HG03135 (cell line): ENCODE measurements at regions not wholly inside any gene's neighbourhood (a gene's known extent, or its start where the extent isn't known, plus 50 kb on each side); places are given as distances from the start of the nearest gene placed in this dataset.
"Not testable (repeated sequence)": the region's sequence is repeated elsewhere in the genome, so short reads cannot be mapped to it uniquely, and the experiment has no call there.

Source experiments
- ATAC-seq: cut with Tn5 transposase; IDR thresholded peaks from one replicate; pipeline ENCODE4 v1.9.1; 2021; ENCODE audit warnings: mild to moderate bottlenecking, moderate library complexity; ENCODE audit not compliant: unreplicated experiment

DNA sequence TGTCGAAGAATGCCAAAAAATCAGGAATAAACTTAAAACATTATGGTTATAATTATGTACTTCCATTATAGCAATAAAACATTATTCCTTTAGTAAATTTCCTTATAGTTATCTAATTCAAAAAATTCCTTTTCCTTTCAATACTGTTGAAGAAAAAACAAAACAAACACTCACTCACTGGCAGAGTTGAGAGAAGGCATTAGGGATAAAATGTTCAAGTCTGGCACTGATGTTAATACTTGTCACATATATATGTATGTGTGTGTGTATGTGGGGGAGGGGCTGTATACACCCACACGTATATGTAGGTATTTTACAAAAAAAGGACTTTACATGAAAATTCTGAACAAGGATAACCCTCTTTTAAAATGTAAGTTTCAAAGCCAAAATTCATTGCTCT is 150.2 kb upstream of the MEOX2 start:
- ATAC-seq = no peak

GRCh38 chr7:15836041-15836440 is 149.6 kb upstream of the MEOX2 start:
- ATAC-seq = no peak

- ATAC-seq = no peak
Observed at GRCh38 chr7:15834446-15834845, 148.0 kb upstream of the MEOX2 start.

GRCh38 chr7:15832996-15833395 is 146.5 kb upstream of the MEOX2 start:
- ATAC-seq = no peak

- ATAC-seq = no peak
Observed at GRCh38 chr7:15831606-15832005, 145.1 kb upstream of the MEOX2 start.

GRCh38 chr7:15829691-15830090 is 143.2 kb upstream of the MEOX2 start:
- ATAC-seq = no peak

GRCh38 chr7:15828881-15829280 is 142.4 kb upstream of the MEOX2 start:
- ATAC-seq = no peak

DNA sequence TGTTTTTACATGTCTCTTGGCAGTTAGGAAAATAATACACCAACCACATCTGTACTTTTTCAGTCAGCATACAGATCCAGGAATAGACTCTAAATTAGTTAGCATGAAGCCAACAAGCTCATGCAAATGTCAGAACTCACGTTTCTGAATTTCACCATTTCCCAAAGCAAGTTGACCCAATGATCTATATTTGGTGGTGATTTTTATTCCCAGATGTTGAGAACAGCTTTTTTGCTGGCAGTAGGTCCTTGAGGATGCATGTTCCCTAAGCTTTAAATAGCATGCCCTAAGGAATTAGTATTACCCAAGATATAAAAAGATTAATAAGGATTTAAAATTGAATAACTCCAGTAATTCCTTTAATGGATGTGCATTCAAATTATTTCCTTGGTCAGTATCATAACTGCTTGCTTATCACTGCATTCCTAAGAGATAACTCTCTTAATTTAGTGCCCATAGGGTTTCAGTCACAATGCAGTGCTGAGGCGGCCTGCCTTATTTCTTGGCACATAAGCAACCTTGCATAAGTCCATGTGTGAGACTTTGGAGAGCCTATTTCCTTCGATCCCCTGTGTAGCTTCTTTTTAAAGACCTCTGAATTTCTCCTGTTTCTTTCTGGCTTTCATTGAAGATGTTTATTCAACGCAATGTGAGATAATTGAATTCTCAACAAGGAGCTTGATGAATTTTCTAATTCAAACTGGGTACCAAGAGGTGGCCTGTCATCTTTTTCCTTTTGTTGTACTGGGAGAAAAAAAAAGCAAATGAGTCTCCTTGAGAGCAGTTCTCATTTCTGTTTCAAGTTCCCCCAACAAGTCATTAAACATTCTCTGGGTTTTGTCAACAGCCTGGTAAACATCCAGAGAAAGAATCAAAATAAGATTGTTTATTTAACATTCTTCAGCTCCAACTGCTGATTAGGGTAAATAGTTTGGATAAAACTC is 135.3 kb upstream of the MEOX2 start:
- no peak for ATAC-seq

GRCh38 chr7:15820319-15820718 is 133.8 kb upstream of the MEOX2 start:
- ATAC-seq = no peak

DNA sequence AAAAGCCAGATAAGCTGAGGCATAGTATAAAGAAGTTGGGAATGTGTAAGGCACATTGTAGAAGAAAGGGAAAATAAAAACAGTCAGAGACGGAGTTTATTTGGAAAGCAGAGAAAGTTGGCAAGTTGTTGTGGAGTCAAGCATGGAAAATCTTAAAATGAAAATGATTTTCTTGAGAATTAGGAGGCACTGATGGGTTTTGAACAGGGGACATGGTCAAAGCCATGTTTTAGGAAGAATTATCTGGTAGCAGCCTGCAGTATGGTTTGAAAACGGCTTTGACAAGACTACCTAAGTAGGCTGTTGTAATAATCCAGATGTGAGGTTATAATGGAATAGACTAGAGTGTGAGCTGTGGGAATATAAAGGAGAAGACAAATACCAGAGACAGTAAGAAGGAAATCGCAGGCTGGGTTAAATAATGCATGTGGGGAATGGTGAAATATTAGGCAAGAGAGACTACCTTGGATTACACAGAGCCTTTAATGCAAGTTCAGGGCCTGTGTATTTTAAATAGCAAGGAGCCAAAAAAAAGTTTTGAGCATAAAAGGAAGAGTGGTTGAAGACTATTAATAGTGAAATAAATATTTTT is 130.4 kb upstream of the MEOX2 start:
- ATAC-seq = no peak

- peak; percentile 75 for ATAC-seq
Observed at GRCh38 chr7:15813448-15813847, 127.0 kb upstream of the MEOX2 start.

DNA sequence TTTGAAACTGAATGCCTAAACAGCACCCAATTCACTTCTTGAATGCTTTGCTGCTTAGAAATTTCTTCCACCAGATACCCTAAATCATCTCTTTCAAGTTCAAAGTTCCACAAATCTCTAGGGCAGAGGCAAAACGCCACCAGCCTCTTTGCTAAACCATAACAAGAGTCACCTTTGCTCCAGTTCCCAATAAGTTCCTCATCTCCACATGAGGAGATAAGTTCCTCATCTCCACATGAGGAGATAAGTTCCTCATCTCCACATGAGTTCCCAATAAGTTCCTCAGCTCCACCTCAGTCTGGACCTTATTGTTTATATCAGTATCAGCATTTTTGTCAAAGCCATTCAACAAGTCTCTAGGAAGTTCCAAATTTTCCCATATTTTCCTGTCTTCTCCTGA is 123.9 kb upstream of the MEOX2 start:
- ATAC-seq = not testable (repeated sequence)

DNA sequence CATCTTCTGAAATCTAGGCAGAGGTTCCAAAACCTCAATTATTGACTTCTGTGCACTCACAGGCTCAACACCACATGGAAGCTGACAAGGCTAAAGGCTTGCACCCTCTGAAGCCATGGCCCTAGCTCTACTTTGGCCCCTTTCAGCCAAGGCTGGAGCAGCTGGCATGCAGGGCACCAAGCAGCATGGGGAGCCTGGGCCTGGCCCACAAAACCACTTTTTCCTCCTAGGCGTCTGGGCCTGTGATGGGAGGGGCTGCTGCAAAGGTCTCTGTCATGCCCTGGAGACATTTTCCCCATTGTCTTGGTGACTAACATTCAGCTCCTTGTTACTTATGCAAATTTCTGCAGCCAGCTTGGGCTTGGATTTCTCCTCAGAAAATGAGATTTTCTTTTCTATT is 123.5 kb upstream of the MEOX2 start:
- ATAC-seq = not testable (repeated sequence)

DNA sequence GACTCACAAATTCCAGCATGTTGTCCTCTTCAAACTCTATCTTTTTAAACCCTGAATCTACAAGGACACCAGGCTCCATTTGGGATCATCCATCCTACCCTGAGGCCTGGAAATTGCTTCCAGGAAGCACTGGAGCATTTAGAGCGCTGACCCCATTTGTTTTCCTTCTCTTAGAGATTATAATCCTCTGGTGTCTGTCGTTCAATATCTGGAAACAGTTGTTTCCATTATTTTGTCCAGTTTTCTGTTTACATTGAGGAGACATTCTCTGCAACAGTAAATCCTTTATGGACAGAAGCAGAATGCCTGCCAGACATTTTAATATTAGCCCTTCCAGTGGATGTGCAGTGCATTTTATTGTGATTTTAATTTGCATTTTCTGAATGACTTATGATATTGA is 119.4 kb upstream of the MEOX2 start:
- no peak for ATAC-seq

DNA sequence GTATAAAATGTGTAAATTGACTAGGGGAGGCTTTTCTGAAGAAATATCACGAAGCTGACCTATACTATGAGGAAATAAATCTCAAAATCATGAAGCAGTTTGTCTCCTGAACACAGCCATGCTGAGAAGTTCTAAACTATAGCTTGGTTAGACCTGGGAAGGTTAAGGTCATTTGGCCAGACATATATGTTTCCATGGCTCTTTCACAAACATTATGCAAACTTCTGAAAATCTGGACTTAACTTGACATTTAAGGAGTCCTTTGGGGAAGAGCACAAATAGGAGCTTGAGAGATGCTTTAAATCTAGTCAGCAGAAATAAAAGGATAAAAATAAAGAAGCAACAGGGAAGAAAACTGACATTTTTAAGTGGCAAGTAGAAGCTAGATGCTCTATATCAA is 115.9 kb upstream of the MEOX2 start:
- no peak for ATAC-seq

GRCh38 chr7:15801551-15801950 is 115.1 kb upstream of the MEOX2 start:
- ATAC-seq = no peak

DNA sequence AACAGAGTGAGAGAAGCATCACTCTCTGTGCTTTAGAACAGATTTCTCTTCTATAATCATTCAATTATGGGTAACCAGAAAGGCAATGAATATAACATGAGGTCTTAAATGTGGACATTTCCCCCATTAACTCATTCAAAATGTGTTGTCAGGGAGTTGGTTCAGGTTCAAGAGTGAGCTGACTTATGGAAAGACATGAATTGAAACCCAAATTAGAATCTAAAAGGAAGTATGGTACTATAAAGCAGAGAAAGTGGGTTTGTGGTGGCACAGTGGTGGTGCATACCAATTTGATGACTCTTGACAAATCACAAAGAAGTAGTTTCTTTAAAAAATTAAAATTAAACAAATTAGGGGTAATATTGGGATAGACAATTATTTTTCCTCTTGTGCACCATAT is 114.6 kb upstream of the MEOX2 start:
- ATAC-seq = no peak

DNA sequence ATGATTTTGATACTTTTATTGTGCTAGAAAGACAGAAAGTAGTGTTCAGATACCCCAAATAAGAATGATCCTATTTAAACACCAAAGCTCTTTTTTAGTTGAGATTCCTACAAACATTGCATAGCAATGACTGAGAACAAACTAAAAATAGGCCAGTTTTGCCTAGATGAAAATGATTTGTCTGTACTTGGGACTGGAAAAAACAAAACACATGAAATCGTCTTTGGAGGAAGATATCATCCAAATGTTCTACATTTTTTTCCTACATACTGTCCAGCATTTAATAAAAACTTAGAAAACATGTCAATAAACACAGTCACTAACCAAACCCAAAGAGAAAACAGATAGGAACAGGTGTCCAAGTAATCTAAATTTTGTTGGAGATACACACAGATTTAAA is 111.6 kb upstream of the MEOX2 start:
- no peak for ATAC-seq

GRCh38 chr7:15795393-15795792 is 108.9 kb upstream of the MEOX2 start:
- no peak for ATAC-seq

DNA sequence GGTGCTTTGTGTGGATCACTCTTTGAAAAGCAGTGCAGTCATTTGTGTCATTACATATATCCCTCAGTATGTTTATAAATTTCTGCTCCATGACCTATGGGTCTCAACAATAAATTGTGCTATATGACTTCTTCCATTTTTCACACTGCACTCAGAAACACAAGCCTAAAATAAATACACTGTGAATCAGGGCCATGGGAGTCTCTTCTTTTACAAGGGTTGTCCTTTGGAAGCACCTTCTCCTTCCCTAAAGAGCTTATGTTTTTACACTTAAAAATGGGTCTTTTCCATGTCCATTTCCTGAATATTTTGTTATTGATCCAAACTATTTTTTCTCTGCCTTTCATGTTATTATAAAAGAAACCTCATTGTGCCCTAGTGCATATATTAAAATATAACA is 108.3 kb upstream of the MEOX2 start:
- no peak for ATAC-seq

GRCh38 chr7:15784694-15785030 is 98.2 kb upstream of the MEOX2 start:
- ATAC-seq = no peak

DNA sequence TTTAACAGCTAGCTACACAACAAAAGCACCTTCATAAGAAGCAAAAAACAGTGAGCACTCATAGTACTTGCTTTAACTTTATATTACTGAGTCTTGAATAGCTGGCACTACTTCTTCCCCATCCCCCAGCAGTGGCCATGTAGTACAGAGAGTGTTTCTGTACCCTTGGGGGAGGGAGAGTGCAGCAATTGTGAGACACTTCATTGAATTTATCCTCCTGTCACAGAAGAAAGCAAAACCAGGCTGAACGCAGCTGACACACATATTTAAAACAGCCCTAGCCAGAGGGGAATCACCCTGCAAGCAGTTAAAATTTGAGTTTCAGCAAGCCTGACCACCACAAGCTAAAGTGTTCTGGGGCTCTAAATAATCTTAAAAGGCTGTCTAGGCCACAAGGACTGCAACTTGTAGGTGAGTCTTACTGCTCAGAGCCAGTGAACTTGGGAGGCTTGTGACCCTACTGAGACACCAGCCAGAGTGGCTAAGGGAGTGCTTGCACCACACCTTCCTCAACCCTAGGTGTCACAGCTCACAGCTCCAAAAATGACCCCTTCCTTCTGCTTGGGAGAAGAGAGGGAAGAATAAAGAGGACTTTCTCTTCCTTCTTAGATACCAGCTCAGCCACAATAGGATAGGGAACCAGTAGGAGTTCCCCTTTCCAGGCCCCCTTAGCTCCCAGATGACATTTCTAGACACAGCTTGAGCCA is 97.7 kb upstream of the MEOX2 start:
- no peak for ATAC-seq
